GM23338 (cell line): ENCODE measurements at regions not wholly inside any gene's neighbourhood (a gene's known extent, or its start where the extent isn't known, plus 50 kb on each side); places are given as distances from the start of the nearest gene placed in this dataset.

Experiments
- ATAC-seq: fragments of 200-7000 bp; cut with Tn5 transposase; 3 replicates; pipeline ENCODE4 v1.9.1; 2020
- DNase-seq: peaks from one replicate; pipeline ENCODE4 v3.0.0-alpha.2; 2015; ENCODE audit warnings: low spot score
- H2AFZ ChIP-seq: fragments of 200-600 bp; sonication (generic); 2 replicates; pipeline ENCODE4 v1.8.0; 2016; ENCODE audit warnings: antibody characterized with exemption, mild to moderate bottlenecking, moderate library complexity
- H3F3A ChIP-seq: fragments of 200-600 bp; sonication (generic); replicated peaks from 2 replicates; pipeline ENCODE4 v1.8.0; 2017; ENCODE audit warnings: antibody characterized with exemption, mixed run types, low read depth
- H3K27ac ChIP-seq: fragments of 200-600 bp; sonication (generic); 2 replicates; pipeline ENCODE4 v1.6.1; 2016; ENCODE audit warnings: low read depth
- H3K27me3 ChIP-seq: fragments of 200-600 bp; sonication (generic); 2 replicates; pipeline ENCODE4 v1.8.0; 2016; ENCODE audit warnings: mild to moderate bottlenecking, mixed run types, moderate library complexity; ENCODE audit not compliant: insufficient read depth
- H3K36me3 ChIP-seq: fragments of 200-600 bp; sonication (generic); 2 replicates; pipeline ENCODE4 v1.8.0; 2016; ENCODE audit warnings: mild to moderate bottlenecking; ENCODE audit not compliant: insufficient read depth
- H3K4me1 ChIP-seq: fragments of 200-600 bp; sonication (generic); 2 replicates; pipeline ENCODE4 v1.8.0; 2016; ENCODE audit warnings: mild to moderate bottlenecking, moderate library complexity; ENCODE audit not compliant: insufficient read depth
- H3K4me2 ChIP-seq: fragments of 200-600 bp; sonication (generic); 2 replicates; pipeline ENCODE4 v1.7.1; 2017; ENCODE audit warnings: mixed run types
- H3K4me3 ChIP-seq: fragments of 200-600 bp; sonication (generic); 2 replicates; pipeline ENCODE4 v1.6.1; 2016; ENCODE audit warnings: mixed run types
- H3K79me2 ChIP-seq: fragments of 200-600 bp; sonication (generic); replicated peaks from 2 replicates; pipeline ENCODE4 v1.8.0; 2017; ENCODE audit warnings: mild to moderate bottlenecking; ENCODE audit not compliant: insufficient read depth
- H3K9me2 ChIP-seq: fragments of 200-600 bp; sonication (generic); 2 replicates; pipeline ENCODE4 v1.8.0; 2017; ENCODE audit not compliant: insufficient read depth
- H4K20me1 ChIP-seq: fragments of 200-600 bp; sonication (generic); replicated peaks from 2 replicates; pipeline ENCODE4 v1.8.0; 2017; ENCODE audit warnings: mild to moderate bottlenecking; ENCODE audit not compliant: insufficient read depth
- H3K27ac Mint-ChIP-seq: 2 replicates; pipeline ENCODE4 v1.8.0; 2020; ENCODE audit warnings: inconsistent platforms, mild to moderate bottlenecking, moderate library complexity, mixed read lengths
- H3K27me3 Mint-ChIP-seq: 3 replicates; pipeline ENCODE4 v1.8.0; 2022; ENCODE audit warnings: low read depth, mild to moderate bottlenecking, moderate library complexity, mixed read lengths, inconsistent platforms; ENCODE audit not compliant: insufficient read depth, poor library complexity
- H3K36me3 Mint-ChIP-seq: 3 replicates; pipeline ENCODE4 v1.8.0; 2021; ENCODE audit warnings: low read depth, mild to moderate bottlenecking, inconsistent platforms, moderate library complexity, mixed read lengths
- H3K4me1 Mint-ChIP-seq: 3 replicates; pipeline ENCODE4 v1.8.0; 2020; ENCODE audit warnings: mild to moderate bottlenecking, inconsistent platforms, mixed read lengths
- H3K4me3 Mint-ChIP-seq: 3 replicates; pipeline ENCODE4 v1.8.0; 2021; ENCODE audit warnings: moderate library complexity, mild to moderate bottlenecking, inconsistent platforms, mixed read lengths
- H3K9me3 Mint-ChIP-seq: 3 replicates; pipeline ENCODE4 v1.8.0; 2020; ENCODE audit warnings: moderate library complexity, mild to moderate bottlenecking, inconsistent platforms, mixed read lengths
- CREB1 ChIP-seq: fragments of 250-450 bp; sonication (Bioruptor Pico); IDR thresholded peaks from 2 replicates; pipeline ENCODE4 v1.5.0; 2020; ENCODE audit warnings: low read depth, mild to moderate bottlenecking, moderate library complexity
- EZH2 ChIP-seq: fragments of 200-600 bp; sonication (generic); IDR thresholded peaks from one replicate; pipeline ENCODE4 v1.8.0; 2017; ENCODE audit warnings: antibody characterized with exemption, mild to moderate bottlenecking, low read depth; ENCODE audit not compliant: unreplicated experiment
- EZH2phosphoT487 ChIP-seq: fragments of 200-600 bp; sonication (generic); IDR thresholded peaks from one replicate; pipeline ENCODE4 v1.8.1; 2018; ENCODE audit warnings: antibody characterized with exemption; ENCODE audit not compliant: unreplicated experiment
- NANOG ChIP-seq: IDR thresholded peaks from 2 replicates; pipeline ENCODE4 v1.6.1; 2016; ENCODE audit warnings: antibody characterized with exemption, borderline replicate concordance
- POLR2AphosphoS5 ChIP-seq: IDR thresholded peaks from 2 replicates; pipeline ENCODE4 v1.6.1; 2016; ENCODE audit warnings: antibody characterized with exemption, low read depth
- ZNF331 ChIP-seq: fragments of 250-450 bp; sonication (Bioruptor Pico); IDR thresholded peaks from 2 replicates; pipeline ENCODE4 v1.5.0; 2020; ENCODE audit warnings: low read depth, mild to moderate bottlenecking, moderate library complexity
- TF ChIP-seq, protein P1 (sequence below): IDR thresholded peaks from one replicate; pipeline ENCODE4 v1.6.1; 2018; ENCODE audit warnings: antibody characterized with exemption; ENCODE audit not compliant: unreplicated experiment
- TF ChIP-seq, protein P2 (sequence below), 2 experiments: fragments of 200-600 bp in 1 of 2; sonication (generic) in 1 of 2; conservative IDR thresholded peaks; 2 replicates each; pipeline versions ENCODE4 v1.5.1 to v1.6.1; 2016 to 2017; ENCODE audit warnings: antibody characterized with exemption in 2 of 2, low read depth in 2 of 2, mild to moderate bottlenecking in 2 of 2, moderate library complexity in 1 of 2
- TF ChIP-seq, protein P3 (sequence below): fragments of 250-450 bp; sonication (Bioruptor Pico); IDR thresholded peaks from 2 replicates; pipeline ENCODE4 v1.5.0; 2020; ENCODE audit warnings: mild to moderate bottlenecking, moderate library complexity

DNA sequence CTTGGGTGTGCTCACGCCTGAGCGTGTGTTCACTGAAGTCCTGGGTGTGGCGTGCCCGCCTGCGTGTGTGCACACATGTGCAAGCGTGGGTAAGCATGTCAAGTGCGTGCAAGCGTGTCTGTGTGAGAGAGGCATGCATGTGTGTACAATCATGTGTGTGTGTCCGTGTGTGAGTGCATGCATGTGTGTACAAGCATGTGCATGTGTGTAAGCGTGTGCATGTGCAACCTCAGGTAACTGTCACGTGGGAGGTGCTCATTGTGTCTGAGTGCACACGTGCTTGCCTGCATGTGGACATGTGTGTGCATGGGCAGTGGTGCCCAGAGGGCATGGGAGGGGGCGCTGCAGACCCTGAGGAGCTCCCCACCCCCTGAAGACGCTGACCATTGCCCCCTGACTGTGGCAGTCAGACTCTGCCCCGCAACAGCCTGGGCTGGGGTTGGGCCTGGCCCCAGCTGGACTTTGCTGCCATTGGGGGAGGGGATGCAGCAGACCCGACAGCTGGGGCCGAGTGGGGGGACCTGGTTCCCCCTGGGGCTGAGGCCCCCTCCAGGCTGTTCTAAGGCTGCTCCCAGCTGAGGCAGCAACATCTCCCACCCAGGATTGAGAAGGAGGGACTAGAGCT, 88.1 kb downstream of the UNCX start (continued):
- TF ChIP-seq, protein P1, sequence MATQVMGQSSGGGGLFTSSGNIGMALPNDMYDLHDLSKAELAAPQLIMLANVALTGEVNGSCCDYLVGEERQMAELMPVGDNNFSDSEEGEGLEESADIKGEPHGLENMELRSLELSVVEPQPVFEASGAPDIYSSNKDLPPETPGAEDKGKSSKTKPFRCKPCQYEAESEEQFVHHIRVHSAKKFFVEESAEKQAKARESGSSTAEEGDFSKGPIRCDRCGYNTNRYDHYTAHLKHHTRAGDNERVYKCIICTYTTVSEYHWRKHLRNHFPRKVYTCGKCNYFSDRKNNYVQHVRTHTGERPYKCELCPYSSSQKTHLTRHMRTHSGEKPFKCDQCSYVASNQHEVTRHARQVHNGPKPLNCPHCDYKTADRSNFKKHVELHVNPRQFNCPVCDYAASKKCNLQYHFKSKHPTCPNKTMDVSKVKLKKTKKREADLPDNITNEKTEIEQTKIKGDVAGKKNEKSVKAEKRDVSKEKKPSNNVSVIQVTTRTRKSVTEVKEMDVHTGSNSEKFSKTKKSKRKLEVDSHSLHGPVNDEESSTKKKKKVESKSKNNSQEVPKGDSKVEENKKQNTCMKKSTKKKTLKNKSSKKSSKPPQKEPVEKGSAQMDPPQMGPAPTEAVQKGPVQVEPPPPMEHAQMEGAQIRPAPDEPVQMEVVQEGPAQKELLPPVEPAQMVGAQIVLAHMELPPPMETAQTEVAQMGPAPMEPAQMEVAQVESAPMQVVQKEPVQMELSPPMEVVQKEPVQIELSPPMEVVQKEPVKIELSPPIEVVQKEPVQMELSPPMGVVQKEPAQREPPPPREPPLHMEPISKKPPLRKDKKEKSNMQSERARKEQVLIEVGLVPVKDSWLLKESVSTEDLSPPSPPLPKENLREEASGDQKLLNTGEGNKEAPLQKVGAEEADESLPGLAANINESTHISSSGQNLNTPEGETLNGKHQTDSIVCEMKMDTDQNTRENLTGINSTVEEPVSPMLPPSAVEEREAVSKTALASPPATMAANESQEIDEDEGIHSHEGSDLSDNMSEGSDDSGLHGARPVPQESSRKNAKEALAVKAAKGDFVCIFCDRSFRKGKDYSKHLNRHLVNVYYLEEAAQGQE = no peak
- TF ChIP-seq EZH2phosphoT487 (no peak), CREB1 (no peak), POLR2AphosphoS5 (no peak), EZH2 (no peak), ZNF331 (CRISPR knock-in tag) (no peak), NANOG (no peak)
- TF ChIP-seq, protein P2, sequence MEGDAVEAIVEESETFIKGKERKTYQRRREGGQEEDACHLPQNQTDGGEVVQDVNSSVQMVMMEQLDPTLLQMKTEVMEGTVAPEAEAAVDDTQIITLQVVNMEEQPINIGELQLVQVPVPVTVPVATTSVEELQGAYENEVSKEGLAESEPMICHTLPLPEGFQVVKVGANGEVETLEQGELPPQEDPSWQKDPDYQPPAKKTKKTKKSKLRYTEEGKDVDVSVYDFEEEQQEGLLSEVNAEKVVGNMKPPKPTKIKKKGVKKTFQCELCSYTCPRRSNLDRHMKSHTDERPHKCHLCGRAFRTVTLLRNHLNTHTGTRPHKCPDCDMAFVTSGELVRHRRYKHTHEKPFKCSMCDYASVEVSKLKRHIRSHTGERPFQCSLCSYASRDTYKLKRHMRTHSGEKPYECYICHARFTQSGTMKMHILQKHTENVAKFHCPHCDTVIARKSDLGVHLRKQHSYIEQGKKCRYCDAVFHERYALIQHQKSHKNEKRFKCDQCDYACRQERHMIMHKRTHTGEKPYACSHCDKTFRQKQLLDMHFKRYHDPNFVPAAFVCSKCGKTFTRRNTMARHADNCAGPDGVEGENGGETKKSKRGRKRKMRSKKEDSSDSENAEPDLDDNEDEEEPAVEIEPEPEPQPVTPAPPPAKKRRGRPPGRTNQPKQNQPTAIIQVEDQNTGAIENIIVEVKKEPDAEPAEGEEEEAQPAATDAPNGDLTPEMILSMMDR (conservative IDR thresholded peaks at IDR 0.05; ENCODE audit: low read depth in 2 of 2) = no peak

DNA sequence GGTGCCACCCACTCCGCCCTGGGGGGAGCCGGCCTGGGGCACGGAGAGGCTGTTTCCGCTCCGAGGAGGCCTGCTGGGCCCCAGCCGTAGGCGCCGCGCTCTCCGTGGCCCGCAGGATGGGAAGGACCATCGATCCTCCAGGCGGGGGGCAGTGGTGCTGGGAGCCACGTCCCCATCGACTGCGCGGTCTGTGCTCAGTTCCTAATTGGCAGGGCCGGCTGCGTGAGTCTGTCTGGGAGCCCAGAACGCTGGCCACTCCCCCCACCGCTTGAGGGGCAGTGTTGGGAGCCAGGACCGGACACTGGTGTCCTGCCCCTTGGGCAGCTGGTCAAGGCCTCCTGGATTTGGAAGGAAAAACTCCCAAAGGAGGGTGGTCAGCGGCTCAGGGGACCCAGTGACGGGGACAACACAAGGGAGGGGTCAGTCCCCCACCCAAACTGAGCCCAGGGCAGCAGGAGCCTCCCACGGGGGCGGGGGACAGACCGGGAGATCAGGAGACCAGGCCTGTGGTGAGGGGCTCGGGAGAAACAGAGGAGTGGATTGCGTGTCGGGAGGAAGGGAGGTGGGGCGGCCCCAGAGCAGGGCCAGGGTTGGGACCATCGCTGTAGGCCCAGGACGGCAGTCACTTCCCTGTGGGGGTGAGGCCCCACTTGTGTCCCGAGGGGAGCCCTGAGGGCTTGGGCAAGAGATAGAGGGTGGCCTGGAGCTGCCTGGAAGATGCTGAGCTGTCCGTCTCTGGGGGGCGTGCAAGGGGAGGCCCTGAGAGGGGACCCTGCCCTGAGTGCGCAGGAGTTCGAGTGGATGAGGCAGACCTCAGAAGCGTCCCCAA, 89.0 kb downstream of the UNCX start:
- Mint-ChIP-seq H3K27ac (no peak overlapping the region), H3K36me3 (no peaks in the 10 kb centered on the region), H3K9me3 (no peaks in the 10 kb centered on the region), H3K4me1 (no peaks in the 10 kb centered on the region), H3K4me3 (no peak overlapping the region), H3K27me3 (peaks cover 4% of the 10 kb centered on the region)
- Histone ChIP-seq H3K36me3 (no peaks in the 10 kb centered on the region), H3K4me3 (no peak overlapping the region), H3K9me2 (no peaks in the 10 kb centered on the region), H3F3A (no peaks in the 10 kb centered on the region), H3K79me2 (no peaks in the 10 kb centered on the region), H2AFZ (no peak overlapping the region; the same call in 1 of the 2 replicates), H3K4me2 (no peak overlapping the region), H3K27me3 (no peaks in the 10 kb centered on the region), H3K27ac (no peak overlapping the region), H3K4me1 (no peaks in the 10 kb centered on the region), H4K20me1 (no peaks in the 10 kb centered on the region)
- ATAC-seq (peak; percentile 21; the same call in 2 of the 3 replicates), DNase-seq (no peak)
- no peak for TF ChIP-seq CREB1
- TF ChIP-seq, protein P3, sequence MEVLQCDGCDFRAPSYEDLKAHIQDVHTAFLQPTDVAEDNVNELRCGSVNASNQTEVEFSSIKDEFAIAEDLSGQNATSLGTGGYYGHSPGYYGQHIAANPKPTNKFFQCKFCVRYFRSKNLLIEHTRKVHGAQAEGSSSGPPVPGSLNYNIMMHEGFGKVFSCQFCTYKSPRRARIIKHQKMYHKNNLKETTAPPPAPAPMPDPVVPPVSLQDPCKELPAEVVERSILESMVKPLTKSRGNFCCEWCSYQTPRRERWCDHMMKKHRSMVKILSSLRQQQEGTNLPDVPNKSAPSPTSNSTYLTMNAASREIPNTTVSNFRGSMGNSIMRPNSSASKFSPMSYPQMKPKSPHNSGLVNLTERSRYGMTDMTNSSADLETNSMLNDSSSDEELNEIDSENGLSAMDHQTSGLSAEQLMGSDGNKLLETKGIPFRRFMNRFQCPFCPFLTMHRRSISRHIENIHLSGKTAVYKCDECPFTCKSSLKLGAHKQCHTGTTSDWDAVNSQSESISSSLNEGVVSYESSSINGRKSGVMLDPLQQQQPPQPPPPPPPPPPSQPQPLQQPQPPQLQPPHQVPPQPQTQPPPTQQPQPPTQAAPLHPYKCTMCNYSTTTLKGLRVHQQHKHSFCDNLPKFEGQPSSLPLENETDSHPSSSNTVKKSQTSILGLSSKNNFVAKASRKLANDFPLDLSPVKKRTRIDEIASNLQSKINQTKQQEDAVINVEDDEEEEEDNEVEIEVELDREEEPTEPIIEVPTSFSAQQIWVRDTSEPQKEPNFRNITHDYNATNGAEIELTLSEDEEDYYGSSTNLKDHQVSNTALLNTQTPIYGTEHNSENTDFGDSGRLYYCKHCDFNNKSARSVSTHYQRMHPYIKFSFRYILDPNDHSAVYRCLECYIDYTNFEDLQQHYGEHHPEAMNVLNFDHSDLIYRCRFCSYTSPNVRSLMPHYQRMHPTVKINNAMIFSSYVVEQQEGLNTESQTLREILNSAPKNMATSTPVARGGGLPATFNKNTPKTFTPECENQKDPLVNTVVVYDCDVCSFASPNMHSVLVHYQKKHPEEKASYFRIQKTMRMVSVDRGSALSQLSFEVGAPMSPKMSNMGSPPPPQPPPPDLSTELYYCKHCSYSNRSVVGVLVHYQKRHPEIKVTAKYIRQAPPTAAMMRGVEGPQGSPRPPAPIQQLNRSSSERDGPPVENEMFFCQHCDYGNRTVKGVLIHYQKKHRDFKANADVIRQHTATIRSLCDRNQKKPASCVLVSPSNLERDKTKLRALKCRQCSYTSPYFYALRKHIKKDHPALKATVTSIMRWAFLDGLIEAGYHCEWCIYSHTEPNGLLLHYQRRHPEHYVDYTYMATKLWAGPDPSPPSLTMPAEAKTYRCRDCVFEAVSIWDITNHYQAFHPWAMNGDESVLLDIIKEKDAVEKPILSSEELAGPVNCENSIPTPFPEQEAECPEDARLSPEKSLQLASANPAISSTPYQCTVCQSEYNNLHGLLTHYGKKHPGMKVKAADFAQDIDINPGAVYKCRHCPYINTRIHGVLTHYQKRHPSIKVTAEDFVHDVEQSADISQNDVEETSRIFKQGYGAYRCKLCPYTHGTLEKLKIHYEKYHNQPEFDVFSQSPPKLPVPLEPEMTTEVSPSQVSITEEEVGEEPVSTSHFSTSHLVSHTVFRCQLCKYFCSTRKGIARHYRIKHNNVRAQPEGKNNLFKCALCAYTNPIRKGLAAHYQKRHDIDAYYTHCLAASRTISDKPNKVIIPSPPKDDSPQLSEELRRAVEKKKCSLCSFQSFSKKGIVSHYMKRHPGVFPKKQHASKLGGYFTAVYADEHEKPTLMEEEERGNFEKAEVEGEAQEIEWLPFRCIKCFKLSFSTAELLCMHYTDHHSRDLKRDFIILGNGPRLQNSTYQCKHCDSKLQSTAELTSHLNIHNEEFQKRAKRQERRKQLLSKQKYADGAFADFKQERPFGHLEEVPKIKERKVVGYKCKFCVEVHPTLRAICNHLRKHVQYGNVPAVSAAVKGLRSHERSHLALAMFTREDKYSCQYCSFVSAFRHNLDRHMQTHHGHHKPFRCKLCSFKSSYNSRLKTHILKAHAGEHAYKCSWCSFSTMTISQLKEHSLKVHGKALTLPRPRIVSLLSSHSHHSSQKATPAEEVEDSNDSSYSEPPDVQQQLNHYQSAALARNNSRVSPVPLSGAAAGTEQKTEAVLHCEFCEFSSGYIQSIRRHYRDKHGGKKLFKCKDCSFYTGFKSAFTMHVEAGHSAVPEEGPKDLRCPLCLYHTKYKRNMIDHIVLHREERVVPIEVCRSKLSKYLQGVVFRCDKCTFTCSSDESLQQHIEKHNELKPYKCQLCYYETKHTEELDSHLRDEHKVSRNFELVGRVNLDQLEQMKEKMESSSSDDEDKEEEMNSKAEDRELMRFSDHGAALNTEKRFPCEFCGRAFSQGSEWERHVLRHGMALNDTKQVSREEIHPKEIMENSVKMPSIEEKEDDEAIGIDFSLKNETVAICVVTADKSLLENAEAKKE (CRISPR knock-in tag) = no peak
